ENCODE measurements at regions not wholly inside any gene's neighbourhood (a gene's known extent, or its start where the extent isn't known, plus 50 kb on each side); places are given as distances from the start of the nearest gene placed in this dataset.

- Histone ChIP-seq H3K4me3 (no peak overlapping the region), H3K9me3 (no peaks in the 10 kb centered on the region), H3K4me1 (no peaks in the 10 kb centered on the region), H3K27ac (replicated peaks in 1 of 4) (no peak overlapping the region), H3K27me3 (no peaks in the 10 kb centered on the region), H3K36me3 (no peaks in the 10 kb centered on the region)
- DNase-seq (ENCODE audit: extremely low spot score) = no peak
- no peak for TF ChIP-seq CTCF (IDR thresholded peaks at IDR 0.05)
- no peak for TF ChIP-seq EP300 (IDR thresholded peaks at IDR 0.05)
- TF ChIP-seq POLR2AphosphoS5 (IDR thresholded peaks at IDR 0.05) = no peak
- TF ChIP-seq POLR2A (IDR thresholded peaks at IDR 0.05; ENCODE audit: low read depth) = no peak
- intact Hi-C loops (cut with DNase I) = no loop called here
Measured at GRCh38 chr5:152932621-152933020, 527.5 kb upstream of the NMUR2 start.

DNA sequence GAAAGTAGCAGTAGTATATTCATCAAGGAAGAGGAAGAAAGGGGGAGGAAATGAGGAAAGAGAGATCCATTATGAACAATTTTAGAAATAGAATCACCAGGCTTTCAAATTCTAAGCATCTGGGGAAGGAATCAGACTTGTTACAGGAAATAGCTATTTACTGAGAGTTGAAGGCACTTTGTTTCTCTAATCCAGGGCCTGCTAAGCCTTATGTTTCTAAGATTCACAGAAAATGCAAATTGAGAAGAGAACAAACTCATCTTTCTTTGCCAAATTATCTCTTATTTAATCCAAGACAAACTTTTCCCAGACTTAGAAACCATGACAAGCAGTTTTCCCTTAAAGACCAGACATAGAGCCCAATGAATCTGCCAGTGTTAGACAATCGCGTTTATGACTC is 528.0 kb upstream of the NMUR2 start:
- whole genome bisulfite sequencing = 38% methylated on average over 2 of the region's 2 CpGs
- no peaks in the 10 kb centered on the region for H3K9me3 ChIP-seq
- H3K4me1 ChIP-seq = no peaks in the 10 kb centered on the region
- no peak overlapping the region for H3K27ac ChIP-seq (replicated peaks in 1 of 4)
- H3K4me3 ChIP-seq = no peak overlapping the region
- no peaks in the 10 kb centered on the region for H3K27me3 ChIP-seq
- no peak for DNase-seq (ENCODE audit: extremely low spot score)
- TF ChIP-seq EP300 (IDR thresholded peaks at IDR 0.05) (no peak), CTCF (IDR thresholded peaks at IDR 0.05) (no peak), POLR2AphosphoS5 (IDR thresholded peaks at IDR 0.05) (no peak), POLR2A (IDR thresholded peaks at IDR 0.05; ENCODE audit: low read depth) (no peak)
- intact Hi-C loops (cut with DNase I) = no loop called here
- H3K36me3 ChIP-seq = no peaks in the 10 kb centered on the region

GRCh38 chr5:152938630-152939029 is 533.6 kb upstream of the NMUR2 start:
- 94% methylated on average over 1 of the region's 1 CpG for WGBS
- Histone ChIP-seq H3K36me3 (no peaks in the 10 kb centered on the region), H3K4me3 (no peak overlapping the region), H3K27me3 (no peaks in the 10 kb centered on the region), H3K27ac (replicated peaks in 1 of 4) (no peak overlapping the region), H3K9me3 (no peaks in the 10 kb centered on the region), H3K4me1 (no peaks in the 10 kb centered on the region)
- TF ChIP-seq EP300 (IDR thresholded peaks at IDR 0.05) (no peak), POLR2AphosphoS5 (IDR thresholded peaks at IDR 0.05) (no peak), POLR2A (IDR thresholded peaks at IDR 0.05; ENCODE audit: low read depth) (no peak)
- intact Hi-C loops (cut with DNase I) = no loop called here
- no peak for DNase-seq (ENCODE audit: extremely low spot score)

DNA sequence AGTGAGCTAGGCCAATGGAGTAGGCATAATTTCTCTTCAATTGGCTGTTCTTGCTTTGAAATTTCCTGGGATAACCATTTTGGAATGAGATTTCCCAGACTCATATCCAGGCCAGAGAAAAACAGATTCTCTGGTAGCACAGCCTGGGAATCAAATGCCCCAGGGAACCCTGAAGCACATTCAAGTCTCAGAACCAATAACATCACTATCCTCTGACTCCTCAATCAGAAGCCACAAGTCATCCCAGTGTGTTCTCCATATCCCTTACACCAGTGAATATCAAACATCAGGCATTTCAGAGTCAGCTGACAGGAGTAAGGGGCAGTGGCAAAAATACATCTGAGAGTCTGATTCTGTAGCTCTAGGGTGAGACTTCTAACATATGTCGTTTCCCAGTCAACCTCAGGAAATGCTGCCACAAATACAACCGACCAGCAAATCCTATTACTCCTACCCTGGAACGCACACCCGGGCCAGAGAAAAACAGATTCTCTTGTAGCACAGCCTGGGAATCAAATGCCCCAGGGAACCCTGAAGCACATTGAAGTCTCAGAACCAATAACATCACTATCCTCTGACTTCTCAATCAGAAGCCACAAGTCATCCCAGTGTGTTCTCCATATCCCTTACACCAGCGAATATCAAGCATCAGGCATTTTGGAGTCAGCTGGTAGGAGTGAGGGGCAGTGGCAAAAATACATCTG is 537.7 kb upstream of the NMUR2 start:
- WGBS = 81% methylated on average over 5 of the region's 5 CpGs
- H3K36me3 ChIP-seq = no peaks in the 10 kb centered on the region
- no peaks in the 10 kb centered on the region for H3K27me3 ChIP-seq
- no peaks in the 10 kb centered on the region for H3K4me1 ChIP-seq
- intact Hi-C loops (cut with DNase I) = no loop called here
- H3K27ac ChIP-seq (replicated peaks in 1 of 4) = no peak overlapping the region
- DNase-seq (ENCODE audit: extremely low spot score) = no peak
- H3K4me3 ChIP-seq = no peak overlapping the region
- no peaks in the 10 kb centered on the region for H3K9me3 ChIP-seq
- TF ChIP-seq POLR2AphosphoS5 (IDR thresholded peaks at IDR 0.05) (no peak), CTCF (IDR thresholded peaks at IDR 0.05) (no peak), POLR2A (IDR thresholded peaks at IDR 0.05; ENCODE audit: low read depth) (no peak), EP300 (IDR thresholded peaks at IDR 0.05) (no peak)

- Histone ChIP-seq H3K4me3 (no peak overlapping the region), H3K9me3 (no peaks in the 10 kb centered on the region), H3K36me3 (no peaks in the 10 kb centered on the region), H3K4me1 (no peaks in the 10 kb centered on the region), H3K27me3 (no peaks in the 10 kb centered on the region), H3K27ac (replicated peaks in 1 of 4) (no peak overlapping the region)
- WGBS = 74% methylated on average over 8 of the region's 8 CpGs
- no peak for DNase-seq (ENCODE audit: extremely low spot score)
- TF ChIP-seq POLR2A (IDR thresholded peaks at IDR 0.05; ENCODE audit: low read depth) = no peak
- TF ChIP-seq EP300 (IDR thresholded peaks at IDR 0.05) = no peak
- no peak for TF ChIP-seq CTCF (IDR thresholded peaks at IDR 0.05)
- no peak for TF ChIP-seq POLR2AphosphoS5 (IDR thresholded peaks at IDR 0.05)
- intact Hi-C loops (cut with DNase I) = no loop called here
Measured at GRCh38 chr5:152953788-152954483, 536.5 kb upstream of the GRIA1 start.
